Trophoblast cell (in vitro differentiated cells and primary cell): ENCODE measurements at regions not wholly inside any gene's neighbourhood (a gene's known extent, or its start where the extent isn't known, plus 50 kb on each side); places are given as distances from the start of the nearest gene placed in this dataset.

ENCODE experiments used
- DNase-seq, 2 donors: peaks; one replicate each; pipeline ENCODE4 v3.0.0-alpha.2; 2016
- H2AFZ ChIP-seq: 2 replicates; pipeline ENCODE4 v1.6.1; 2013; ENCODE audit warnings: low read length, moderate library complexity, mild to moderate bottlenecking; ENCODE audit not compliant: insufficient read depth, poor library complexity
- H2AK5ac ChIP-seq: 2 replicates; pipeline ENCODE4 v1.6.1; 2013; ENCODE audit warnings: mild to moderate bottlenecking, low read length
- H2BK120ac ChIP-seq: 2 replicates; pipeline ENCODE4 v1.6.1; 2013; ENCODE audit warnings: low read length, mild to moderate bottlenecking, moderate library complexity; ENCODE audit not compliant: insufficient read depth, poor library complexity
- H2BK12ac ChIP-seq: 2 replicates; pipeline ENCODE4 v1.6.1; 2013; ENCODE audit warnings: mild to moderate bottlenecking, low read length, moderate library complexity
- H2BK5ac ChIP-seq: 2 replicates; pipeline ENCODE4 v1.6.1; 2013; ENCODE audit warnings: low read length, low read depth, moderate library complexity, mild to moderate bottlenecking; ENCODE audit not compliant: poor library complexity
- H3K14ac ChIP-seq: 2 replicates; pipeline ENCODE4 v1.6.1; 2013; ENCODE audit warnings: mild to moderate bottlenecking, low read length
- H3K18ac ChIP-seq: 2 replicates; pipeline ENCODE4 v1.6.1; 2013; ENCODE audit warnings: mild to moderate bottlenecking, low read length
- H3K23ac ChIP-seq: 2 replicates; pipeline ENCODE4 v1.6.1; 2013; ENCODE audit warnings: low read length
- H3K27ac ChIP-seq: 2 replicates; pipeline ENCODE4 v1.5.1; 2013; ENCODE audit warnings: low read depth, mild to moderate bottlenecking, inconsistent platforms, low read length, moderate library complexity
- H3K27me3 ChIP-seq: 2 replicates; pipeline ENCODE4 v1.6.1; 2013; ENCODE audit warnings: inconsistent platforms, mild to moderate bottlenecking, low read length, moderate library complexity; ENCODE audit not compliant: insufficient read depth
- H3K36me3 ChIP-seq, 2 experiments: 1 replicate in 1 of 2; 2 replicates in 1 of 2; pipeline ENCODE4 v1.6.1; 2013; ENCODE audit warnings: low read length in 2 of 2, mild to moderate bottlenecking in 2 of 2, moderate library complexity in 1 of 2; ENCODE audit not compliant: insufficient read depth in 2 of 2, control insufficient read depth in 1 of 2
- H3K4ac ChIP-seq: 2 replicates; pipeline ENCODE4 v1.6.1; 2013; ENCODE audit warnings: low read depth, mild to moderate bottlenecking, low read length, moderate library complexity
- H3K4me1 ChIP-seq, 2 experiments: 1 replicate in 1 of 2; 2 replicates in 1 of 2; pipeline ENCODE4 v1.6.1; 2013; ENCODE audit warnings: low read length in 2 of 2, mild to moderate bottlenecking in 2 of 2, moderate library complexity in 1 of 2; ENCODE audit not compliant: insufficient read depth in 2 of 2, control insufficient read depth in 1 of 2
- H3K4me2 ChIP-seq: 2 replicates; pipeline ENCODE4 v1.6.1; 2013; ENCODE audit warnings: inconsistent platforms, mild to moderate bottlenecking, low read length, moderate library complexity
- H3K4me3 ChIP-seq: 2 replicates; pipeline ENCODE4 v1.5.1; 2013; ENCODE audit warnings: mild to moderate bottlenecking, low read depth, low read length, inconsistent platforms
- H3K79me1 ChIP-seq: one replicate; pipeline ENCODE4 v1.6.1; 2013; ENCODE audit warnings: low read length
- H3K79me2 ChIP-seq: 2 replicates; pipeline ENCODE4 v1.6.1; 2013; ENCODE audit warnings: low read length, mild to moderate bottlenecking; ENCODE audit not compliant: control insufficient read depth, insufficient read depth, poor library complexity
- H3K9ac ChIP-seq: 2 replicates; pipeline ENCODE4 v1.6.1; 2013; ENCODE audit warnings: mild to moderate bottlenecking, low read length
- H3K9me3 ChIP-seq: 2 replicates; pipeline ENCODE4 v1.6.1; 2013; ENCODE audit warnings: low read depth, mild to moderate bottlenecking, control low read depth, inconsistent platforms, low read length; ENCODE audit not compliant: insufficient read depth
- H4K12ac ChIP-seq: 2 replicates; pipeline ENCODE4 v1.6.1; 2013; ENCODE audit warnings: low read depth, mild to moderate bottlenecking, low read length, moderate library complexity
- H4K8ac ChIP-seq: 2 replicates; pipeline ENCODE4 v1.6.1; 2013; ENCODE audit warnings: low read depth, mild to moderate bottlenecking, low read length, moderate library complexity
- H4K91ac ChIP-seq: one replicate; pipeline ENCODE4 v1.6.1; 2013; ENCODE audit warnings: low read depth, mild to moderate bottlenecking, low read length, moderate library complexity
- WGBS: extraction: QIAGEN DNeasy Blood & Tissue Kit; methylation state at CpG from one replicate; pipeline ENCODE4 v1.1.7; 2013; ENCODE audit warnings: missing lambda C conversion rate; ENCODE audit not compliant: insufficient read length, insufficient coverage; ENCODE audit errors: extremely low coverage; 5-methylcytosine and 5-hydroxymethylcytosine counted together

DNA sequence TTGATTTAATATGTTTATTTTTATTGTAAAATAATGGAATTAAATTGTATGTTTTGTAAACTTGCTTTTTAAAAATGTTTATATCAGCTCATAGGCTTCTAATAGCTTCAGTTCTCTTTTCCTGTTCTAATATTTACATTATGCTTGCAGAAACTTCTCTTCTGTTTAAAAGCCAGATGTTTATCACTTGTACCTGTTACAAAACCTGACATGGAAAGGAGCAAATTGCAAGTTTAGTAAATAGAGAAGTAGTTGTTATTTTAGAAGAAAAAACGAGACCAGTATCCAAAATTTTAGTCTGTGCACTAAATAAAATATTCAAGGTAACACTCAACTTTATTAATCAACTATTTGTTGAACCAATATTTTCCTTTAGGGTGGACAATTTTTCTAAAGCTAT, 69.4 kb upstream of the GUCY1A1 start:
- H3K79me2 ChIP-seq = no peaks in the 10 kb centered on the region
- H3K9ac ChIP-seq = no peak overlapping the region
- no peak overlapping the region for H2BK12ac ChIP-seq
- no peak overlapping the region for H3K14ac ChIP-seq
- H4K91ac ChIP-seq = no peak overlapping the region
- no peak overlapping the region for H3K4me3 ChIP-seq
- H3K27ac ChIP-seq = no peak overlapping the region
- H3K79me1 ChIP-seq = peaks cover 5% of the 10 kb centered on the region
- no peak overlapping the region for H2BK120ac ChIP-seq
- no peak overlapping the region for H3K23ac ChIP-seq
- H3K36me3 ChIP-seq = no peaks in the 10 kb centered on the region
- no peak overlapping the region for H3K4ac ChIP-seq
- no peak overlapping the region for H4K12ac ChIP-seq
- WGBS = no CpG with 5 or more reads among the region's 1 CpG
- H4K8ac ChIP-seq = no peak overlapping the region
- H3K27me3 ChIP-seq = no peaks in the 10 kb centered on the region
- no peak overlapping the region for H2BK5ac ChIP-seq
- peaks cover 2 to 4% of the 10 kb centered on the region in 2 experiments for H3K4me1 ChIP-seq
- no peak for DNase-seq
- H3K4me2 ChIP-seq = no peak overlapping the region
- H3K9me3 ChIP-seq = no peaks in the 10 kb centered on the region
- H2AFZ ChIP-seq = no peak overlapping the region
- no peak overlapping the region for H3K18ac ChIP-seq
- H2AK5ac ChIP-seq = no peak overlapping the region

DNA sequence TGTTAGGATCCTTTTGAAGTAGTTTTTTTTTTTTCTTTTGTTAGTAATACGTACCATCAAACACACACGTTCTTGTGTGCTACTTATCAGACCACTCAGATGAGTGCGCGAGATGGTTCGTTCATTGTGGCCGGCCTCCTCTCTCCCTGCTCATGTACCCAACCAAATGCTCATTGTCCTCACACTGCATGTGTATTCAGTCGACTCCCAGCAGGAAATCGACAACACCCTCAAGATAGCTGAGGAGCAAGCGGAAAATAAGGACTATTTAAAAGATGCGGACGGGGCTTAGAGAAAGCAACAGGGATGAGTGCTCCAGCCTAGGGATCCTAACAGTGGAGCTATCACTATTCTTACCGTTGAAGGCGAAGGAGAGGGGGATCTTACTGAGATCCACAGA, 72.9 kb upstream of the GUCY1A1 start:
- Histone ChIP-seq H4K12ac (no peak overlapping the region), H3K79me1 (no peaks in the 10 kb centered on the region), H2AFZ (no peak overlapping the region), H2BK120ac (no peak overlapping the region), H3K4me2 (no peak overlapping the region), H4K91ac (no peak overlapping the region), H3K9ac (no peak overlapping the region), H2BK5ac (no peak overlapping the region), H3K79me2 (no peaks in the 10 kb centered on the region), H3K23ac (no peak overlapping the region), H3K27me3 (no peaks in the 10 kb centered on the region), H4K8ac (no peak overlapping the region), H3K4me3 (no peak overlapping the region), H2AK5ac (no peak overlapping the region), H3K18ac (no peak overlapping the region), H3K27ac (no peak overlapping the region), H3K14ac (no peak overlapping the region), H3K4me1 (peaks cover 0 to 2% of the 10 kb centered on the region in 2 experiments), H3K36me3 (no peaks in the 10 kb centered on the region), H3K9me3 (no peaks in the 10 kb centered on the region), H2BK12ac (no peak overlapping the region), H3K4ac (no peak overlapping the region)
- DNase-seq = no peak
- WGBS = no CpG with 5 or more reads among the region's 13 CpGs

DNA sequence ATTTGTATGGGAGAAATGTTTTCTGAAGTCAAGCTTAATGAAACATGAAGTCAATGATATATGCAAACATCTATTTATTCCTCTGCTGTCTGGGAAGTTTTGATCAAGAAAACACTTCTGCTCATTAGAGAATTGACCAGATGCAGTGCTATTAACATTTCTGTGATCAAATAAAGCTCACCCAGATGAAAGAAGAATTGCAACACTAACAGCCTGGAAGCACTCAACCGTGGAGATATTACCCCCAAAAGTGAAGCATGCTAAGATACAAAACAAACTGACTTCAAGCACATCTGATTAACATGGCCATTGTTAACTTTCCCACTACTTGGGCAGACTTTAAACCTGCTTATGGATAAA, 73.7 kb upstream of the GUCY1A1 start:
- H3K27ac ChIP-seq = no peak overlapping the region
- H3K9ac ChIP-seq = no peak overlapping the region
- H3K4me3 ChIP-seq = no peak overlapping the region
- no peaks in the 10 kb centered on the region for H3K36me3 ChIP-seq
- H3K4me1 ChIP-seq = peaks cover 0 to 2% of the 10 kb centered on the region in 2 experiments
- no peak overlapping the region for H4K12ac ChIP-seq
- no peak overlapping the region for H2BK12ac ChIP-seq
- no peak overlapping the region for H3K18ac ChIP-seq
- H3K23ac ChIP-seq = no peak overlapping the region
- H3K14ac ChIP-seq = no peak overlapping the region
- H3K79me1 ChIP-seq = no peaks in the 10 kb centered on the region
- no peak overlapping the region for H2BK120ac ChIP-seq
- no peaks in the 10 kb centered on the region for H3K79me2 ChIP-seq
- H2BK5ac ChIP-seq = no peak overlapping the region
- no peak overlapping the region for H3K4ac ChIP-seq
- no peak overlapping the region for H2AFZ ChIP-seq
- H4K91ac ChIP-seq = no peak overlapping the region
- no peak overlapping the region for H3K4me2 ChIP-seq
- H2AK5ac ChIP-seq = no peak overlapping the region
- no peak for DNase-seq
- no CpG with 5 or more reads among the region's 1 CpG for WGBS
- H4K8ac ChIP-seq = no peak overlapping the region
- no peaks in the 10 kb centered on the region for H3K9me3 ChIP-seq
- H3K27me3 ChIP-seq = no peaks in the 10 kb centered on the region

DNA sequence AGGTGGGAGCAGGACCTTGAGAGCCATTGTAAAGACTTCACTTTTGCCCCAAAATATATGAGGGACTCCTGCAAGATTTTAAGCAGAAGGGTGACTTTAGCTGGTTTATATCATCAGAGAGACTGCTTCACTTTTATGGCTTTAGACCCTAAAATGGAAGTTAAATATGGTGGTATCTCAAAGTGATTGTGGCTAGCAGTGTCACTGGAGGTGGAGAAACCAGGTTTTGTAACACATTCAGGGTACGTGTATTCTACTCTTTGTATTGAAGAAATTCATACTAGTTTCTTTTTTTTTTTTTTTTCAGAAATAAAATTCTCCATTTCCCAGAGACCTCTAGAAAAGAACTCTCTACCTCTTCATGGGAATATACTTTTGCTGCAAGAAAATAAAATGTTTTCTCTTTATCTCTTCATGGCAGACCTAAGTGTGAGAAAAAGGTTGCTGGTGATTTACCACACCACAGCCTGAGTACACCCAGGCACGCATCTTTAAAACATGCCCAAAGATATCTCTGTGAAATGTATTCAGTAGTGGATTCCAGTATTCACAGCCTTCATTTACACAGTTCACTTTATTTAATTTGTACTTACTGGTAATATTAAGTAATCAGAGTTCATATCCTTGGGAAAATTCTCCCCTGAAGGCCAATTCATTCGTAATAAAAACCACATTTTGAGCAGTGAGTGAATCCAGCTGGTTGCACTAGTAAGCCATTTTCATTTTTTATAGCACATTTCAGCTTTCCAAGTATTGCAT, 74.3 kb upstream of the GUCY1A1 start:
- Histone ChIP-seq H3K4me1 (no peaks in the 10 kb centered on the region), H4K91ac (no peak overlapping the region), H3K9ac (no peak overlapping the region), H3K9me3 (no peaks in the 10 kb centered on the region), H2BK5ac (no peak overlapping the region), H3K4me2 (no peak overlapping the region), H4K8ac (no peak overlapping the region), H3K4ac (no peak overlapping the region), H3K14ac (no peak overlapping the region), H3K27me3 (no peaks in the 10 kb centered on the region), H3K27ac (no peak overlapping the region), H3K79me2 (no peaks in the 10 kb centered on the region), H2BK120ac (no peak overlapping the region), H3K79me1 (no peaks in the 10 kb centered on the region), H3K36me3 (no peaks in the 10 kb centered on the region), H2BK12ac (peak overlapping the region; percentile 2), H3K4me3 (no peak overlapping the region), H2AFZ (no peak overlapping the region), H3K18ac (no peak overlapping the region), H4K12ac (no peak overlapping the region), H2AK5ac (no peak overlapping the region), H3K23ac (no peak overlapping the region)
- WGBS = no CpG with 5 or more reads among the region's 3 CpGs
- no peak for DNase-seq
